HL-60 (cell line): ENCODE measurements at regions not wholly inside any gene's neighbourhood (a gene's known extent, or its start where the extent isn't known, plus 50 kb on each side); places are given as distances from the start of the nearest gene placed in this dataset.

ENCODE experiments used
- DNase-seq, 2 experiments: peaks; one replicate each; pipeline ENCODE4 v3.0.0-alpha.2; 2010 to 2020; ENCODE audit warnings: low read depth in 1 of 2, low spot score in 1 of 2
- H3K27ac ChIP-seq: fragments of 250-450 bp; sonication (Bioruptor Pico); replicated peaks from 2 replicates; pipeline ENCODE4 v1.5.1; 2020; ENCODE audit warnings: mild to moderate bottlenecking, moderate library complexity
- H3K27me3 ChIP-seq: fragments of 250-450 bp; sonication (Bioruptor Pico); 2 replicates; pipeline ENCODE4 v1.5.1; 2021; ENCODE audit warnings: mild to moderate bottlenecking, moderate library complexity; ENCODE audit not compliant: insufficient read depth, poor library complexity, severe bottlenecking
- H3K4me3 ChIP-seq: replicated peaks from 2 replicates; pipeline ENCODE4 v1.5.1; 2011; ENCODE audit warnings: mild to moderate bottlenecking, control low read depth, low read length; ENCODE audit not compliant: insufficient read depth
- GABPA ChIP-seq: IDR thresholded peaks from 2 replicates; pipeline ENCODE4 v1.6.1; 2012; ENCODE audit warnings: low read depth
- POLR2AphosphoS5 ChIP-seq: IDR thresholded peaks from 2 replicates; pipeline ENCODE4 v1.6.1; 2012; ENCODE audit warnings: low read depth
- SPI1 ChIP-seq: IDR thresholded peaks from 2 replicates; pipeline ENCODE4 v1.6.1; 2012; ENCODE audit warnings: low read depth, mild to moderate bottlenecking, borderline replicate concordance
- TF ChIP-seq, protein P1 (sequence below): IDR thresholded peaks from one replicate; pipeline ENCODE4 v1.5.1; 2011; ENCODE audit warnings: low read length, control low read depth, inconsistent platforms; ENCODE audit not compliant: insufficient read depth
- TF ChIP-seq, protein P2 (sequence below): IDR thresholded peaks from 2 replicates; pipeline ENCODE4 v1.6.1; 2012; ENCODE audit warnings: low read depth; ENCODE audit not compliant: insufficient replicate concordance

DNA sequence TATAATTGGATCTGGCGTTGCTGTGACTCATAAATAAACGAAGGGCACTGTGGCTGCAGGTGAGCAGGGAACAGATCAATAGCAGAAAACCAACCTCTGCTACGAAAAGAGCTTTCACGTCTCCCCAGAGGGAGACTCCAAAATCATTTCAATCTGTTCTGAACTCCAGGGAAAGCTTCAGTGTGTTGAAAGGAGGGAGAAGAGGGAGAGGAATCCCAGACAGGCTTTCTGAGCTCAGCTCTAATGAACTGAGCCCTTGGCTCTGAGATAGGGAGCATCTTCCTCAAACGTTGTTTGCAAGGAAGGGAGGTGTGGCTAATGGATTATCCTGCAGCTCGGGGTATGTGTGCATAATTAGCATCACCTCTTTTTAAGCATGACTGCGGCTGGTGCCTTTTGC is 288.0 kb upstream of the IRX4 start:
- H3K27me3 ChIP-seq = no peaks in the 10 kb centered on the region
- TF ChIP-seq, protein P1, sequence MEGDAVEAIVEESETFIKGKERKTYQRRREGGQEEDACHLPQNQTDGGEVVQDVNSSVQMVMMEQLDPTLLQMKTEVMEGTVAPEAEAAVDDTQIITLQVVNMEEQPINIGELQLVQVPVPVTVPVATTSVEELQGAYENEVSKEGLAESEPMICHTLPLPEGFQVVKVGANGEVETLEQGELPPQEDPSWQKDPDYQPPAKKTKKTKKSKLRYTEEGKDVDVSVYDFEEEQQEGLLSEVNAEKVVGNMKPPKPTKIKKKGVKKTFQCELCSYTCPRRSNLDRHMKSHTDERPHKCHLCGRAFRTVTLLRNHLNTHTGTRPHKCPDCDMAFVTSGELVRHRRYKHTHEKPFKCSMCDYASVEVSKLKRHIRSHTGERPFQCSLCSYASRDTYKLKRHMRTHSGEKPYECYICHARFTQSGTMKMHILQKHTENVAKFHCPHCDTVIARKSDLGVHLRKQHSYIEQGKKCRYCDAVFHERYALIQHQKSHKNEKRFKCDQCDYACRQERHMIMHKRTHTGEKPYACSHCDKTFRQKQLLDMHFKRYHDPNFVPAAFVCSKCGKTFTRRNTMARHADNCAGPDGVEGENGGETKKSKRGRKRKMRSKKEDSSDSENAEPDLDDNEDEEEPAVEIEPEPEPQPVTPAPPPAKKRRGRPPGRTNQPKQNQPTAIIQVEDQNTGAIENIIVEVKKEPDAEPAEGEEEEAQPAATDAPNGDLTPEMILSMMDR = no peak
- TF ChIP-seq GABPA (no peak), SPI1 (no peak), POLR2AphosphoS5 (no peak)
- TF ChIP-seq, protein P2, sequence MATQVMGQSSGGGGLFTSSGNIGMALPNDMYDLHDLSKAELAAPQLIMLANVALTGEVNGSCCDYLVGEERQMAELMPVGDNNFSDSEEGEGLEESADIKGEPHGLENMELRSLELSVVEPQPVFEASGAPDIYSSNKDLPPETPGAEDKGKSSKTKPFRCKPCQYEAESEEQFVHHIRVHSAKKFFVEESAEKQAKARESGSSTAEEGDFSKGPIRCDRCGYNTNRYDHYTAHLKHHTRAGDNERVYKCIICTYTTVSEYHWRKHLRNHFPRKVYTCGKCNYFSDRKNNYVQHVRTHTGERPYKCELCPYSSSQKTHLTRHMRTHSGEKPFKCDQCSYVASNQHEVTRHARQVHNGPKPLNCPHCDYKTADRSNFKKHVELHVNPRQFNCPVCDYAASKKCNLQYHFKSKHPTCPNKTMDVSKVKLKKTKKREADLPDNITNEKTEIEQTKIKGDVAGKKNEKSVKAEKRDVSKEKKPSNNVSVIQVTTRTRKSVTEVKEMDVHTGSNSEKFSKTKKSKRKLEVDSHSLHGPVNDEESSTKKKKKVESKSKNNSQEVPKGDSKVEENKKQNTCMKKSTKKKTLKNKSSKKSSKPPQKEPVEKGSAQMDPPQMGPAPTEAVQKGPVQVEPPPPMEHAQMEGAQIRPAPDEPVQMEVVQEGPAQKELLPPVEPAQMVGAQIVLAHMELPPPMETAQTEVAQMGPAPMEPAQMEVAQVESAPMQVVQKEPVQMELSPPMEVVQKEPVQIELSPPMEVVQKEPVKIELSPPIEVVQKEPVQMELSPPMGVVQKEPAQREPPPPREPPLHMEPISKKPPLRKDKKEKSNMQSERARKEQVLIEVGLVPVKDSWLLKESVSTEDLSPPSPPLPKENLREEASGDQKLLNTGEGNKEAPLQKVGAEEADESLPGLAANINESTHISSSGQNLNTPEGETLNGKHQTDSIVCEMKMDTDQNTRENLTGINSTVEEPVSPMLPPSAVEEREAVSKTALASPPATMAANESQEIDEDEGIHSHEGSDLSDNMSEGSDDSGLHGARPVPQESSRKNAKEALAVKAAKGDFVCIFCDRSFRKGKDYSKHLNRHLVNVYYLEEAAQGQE = no peak
- H3K27ac ChIP-seq = no peak overlapping the region
- no peak overlapping the region for H3K4me3 ChIP-seq
- DNase-seq = no peak

DNA sequence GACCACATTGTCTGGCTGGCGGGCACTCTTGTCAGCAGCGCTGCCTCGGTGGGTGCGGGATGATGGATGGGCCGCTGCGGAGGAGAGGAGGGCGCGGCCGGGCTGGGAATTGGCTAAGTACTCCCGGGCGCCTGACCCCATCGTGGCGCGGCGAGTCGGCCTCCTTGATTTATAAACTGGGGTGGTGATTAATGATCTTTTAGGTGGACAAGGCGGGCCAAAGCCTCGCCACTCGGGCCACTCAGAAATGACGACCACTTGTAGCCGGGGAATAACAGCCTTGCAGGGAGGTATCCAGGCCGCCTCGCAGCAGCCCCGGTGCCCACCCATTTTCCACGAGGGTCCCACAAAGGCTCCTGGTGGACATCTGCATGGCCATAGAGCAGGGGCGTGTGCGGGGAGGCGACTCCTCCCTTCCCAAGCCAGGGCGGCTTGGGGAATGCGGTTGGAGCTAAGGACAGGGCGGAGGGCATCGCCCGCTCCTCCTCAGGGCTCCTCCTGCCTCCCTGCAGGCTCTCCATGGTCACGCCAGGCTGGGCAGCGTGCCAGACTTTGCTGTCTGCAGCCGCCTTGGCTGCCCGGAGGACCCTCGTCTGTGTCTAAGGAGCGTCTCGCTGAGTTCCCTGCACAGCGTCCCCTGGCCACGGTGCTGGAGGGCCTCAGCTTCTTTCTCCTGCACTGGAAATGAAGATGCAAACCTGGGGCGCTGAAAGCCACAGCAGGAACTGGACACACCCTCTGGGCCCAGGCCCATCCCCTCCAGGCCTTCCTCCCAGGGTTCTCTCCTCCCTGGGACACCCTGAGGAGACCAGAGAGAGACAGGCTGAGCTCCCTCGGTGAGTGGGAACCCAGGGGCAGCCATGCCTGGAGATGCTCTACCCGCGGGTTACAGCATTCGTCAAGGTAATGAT is 287.4 kb upstream of the IRX4 start:
- DNase-seq = no peak
- Histone ChIP-seq H3K4me3 (no peak overlapping the region), H3K27ac (no peak overlapping the region), H3K27me3 (no peaks in the 10 kb centered on the region)
- TF ChIP-seq POLR2AphosphoS5 = no peak
- TF ChIP-seq, protein P2 = no peak
- no peak for TF ChIP-seq SPI1
- TF ChIP-seq GABPA = no peak
- TF ChIP-seq, protein P1 = no peak

DNA sequence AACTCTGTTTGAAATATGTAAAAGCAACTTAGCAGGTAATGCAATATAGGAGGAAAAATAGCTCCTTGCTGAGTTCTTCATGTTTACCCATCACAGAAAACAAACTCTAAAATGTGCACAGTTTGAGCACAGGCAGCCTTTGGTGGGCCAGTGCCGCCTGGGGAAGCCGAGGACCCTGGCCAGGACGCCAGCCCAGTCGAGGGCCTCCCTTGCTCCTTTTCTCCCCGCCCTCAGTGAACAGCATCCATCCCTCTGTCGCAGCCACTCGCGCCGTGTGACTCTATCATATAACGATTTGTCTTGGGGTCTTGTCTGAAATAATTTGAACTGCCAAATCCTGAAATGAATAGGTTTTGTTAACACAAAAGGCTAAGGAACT is 286.7 kb upstream of the IRX4 start:
- TF ChIP-seq, protein P1 = no peak
- TF ChIP-seq GABPA (no peak), POLR2AphosphoS5 (no peak), SPI1 (no peak)
- TF ChIP-seq, protein P2 = no peak
- DNase-seq = no peak
- no peaks in the 10 kb centered on the region for H3K27me3 ChIP-seq
- no peak overlapping the region for H3K27ac ChIP-seq
- no peak overlapping the region for H3K4me3 ChIP-seq
